ENCODE measurements at regions not wholly inside any gene's neighbourhood (a gene's known extent, or its start where the extent isn't known, plus 50 kb on each side); places are given as distances from the start of the nearest gene placed in this dataset.
A peak's percentile ranks its signal among the peaks of the same experiment; 100 is the strongest.
"Not testable (repeated sequence)": the region's sequence is repeated elsewhere in the genome, so short reads cannot be mapped to it uniquely, and the experiment has no call there.

GRCh38 chr10:78456649-78457400 is 423.2 kb downstream of the RPS24 start:
- no peak for DNase-seq (ENCODE audit: low read depth)

- peak; percentile 93 for DNase-seq (ENCODE audit: low read depth)
Measured at GRCh38 chr10:78457804-78458482, 424.3 kb downstream of the RPS24 start.

DNA sequence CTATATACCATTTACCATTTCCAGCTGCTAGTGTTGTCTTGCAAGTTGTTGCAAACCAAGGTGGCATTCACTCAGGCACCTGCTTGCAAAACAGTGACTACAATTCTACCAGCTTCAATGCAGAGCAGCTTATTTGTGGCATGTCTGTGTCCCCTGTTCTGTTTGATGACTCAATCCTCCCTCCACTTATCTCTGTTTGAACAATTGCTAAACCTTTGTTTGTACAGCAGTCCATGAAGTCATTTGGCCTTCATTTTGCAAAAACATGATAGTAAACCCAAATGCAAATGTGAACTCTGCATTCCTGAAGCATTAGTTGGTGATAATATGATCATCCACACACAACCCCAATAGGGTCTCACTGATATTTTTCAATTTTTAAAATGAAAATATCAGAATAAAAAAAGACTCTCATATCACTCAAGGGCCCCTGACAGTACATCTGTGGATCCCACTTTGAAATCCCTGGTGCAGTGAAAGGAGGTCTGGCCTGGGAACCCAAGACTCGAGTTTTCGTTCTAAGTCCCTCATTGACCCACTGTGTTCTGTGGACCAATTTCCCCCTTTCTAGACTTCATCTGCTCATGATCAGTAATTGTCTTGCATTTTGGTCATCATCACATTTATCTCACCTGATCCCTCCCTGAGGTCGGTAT is 425.4 kb downstream of the RPS24 start:
- DNase-seq (ENCODE audit: low read depth): peak; percentile 80

GRCh38 chr10:78459639-78460037 is 426.0 kb downstream of the RPS24 start:
- no peak for DNase-seq (ENCODE audit: low read depth)

DNA sequence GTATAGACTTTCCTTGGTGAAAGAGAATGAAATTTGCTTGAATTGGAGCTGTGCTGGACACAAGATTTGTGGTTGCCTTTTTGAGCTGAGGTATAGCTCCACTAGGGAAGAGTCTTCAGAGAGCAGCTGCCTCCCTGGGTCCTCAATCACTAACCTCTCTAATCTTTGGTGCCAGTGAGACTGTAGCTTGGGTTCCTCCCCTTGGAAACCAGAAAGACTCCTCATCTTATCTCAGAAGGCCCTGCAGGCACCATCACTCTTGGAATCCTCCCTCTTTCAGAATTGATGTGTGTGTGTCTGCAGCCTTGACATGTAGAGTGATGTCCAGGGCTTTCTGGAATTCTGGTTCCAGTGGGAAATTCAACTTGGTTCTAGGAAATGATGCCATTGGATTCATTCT is 426.5 kb downstream of the RPS24 start:
- no peak for DNase-seq (ENCODE audit: low read depth)

DNA sequence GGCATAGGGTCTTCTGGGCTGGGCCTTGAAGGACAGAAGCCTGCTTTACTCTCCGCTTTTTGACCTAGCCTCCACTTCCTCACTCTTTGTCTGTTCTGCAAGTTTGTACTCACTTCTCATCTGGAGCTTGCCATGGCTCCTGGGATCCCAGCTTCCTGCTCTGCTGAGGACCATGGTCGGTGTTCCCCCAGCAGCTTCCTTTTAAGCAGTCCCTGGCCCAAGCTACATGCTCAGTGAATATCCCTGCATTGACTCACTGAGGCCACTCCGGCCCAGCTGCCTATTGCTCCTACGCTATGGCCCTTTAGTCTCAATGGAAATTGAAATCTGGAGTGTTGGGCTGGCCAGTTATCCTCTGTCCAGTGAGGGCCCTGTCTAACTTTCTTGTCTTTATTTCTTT is 427.7 kb downstream of the RPS24 start:
- DNase-seq (ENCODE audit: low read depth): no peak

DNA sequence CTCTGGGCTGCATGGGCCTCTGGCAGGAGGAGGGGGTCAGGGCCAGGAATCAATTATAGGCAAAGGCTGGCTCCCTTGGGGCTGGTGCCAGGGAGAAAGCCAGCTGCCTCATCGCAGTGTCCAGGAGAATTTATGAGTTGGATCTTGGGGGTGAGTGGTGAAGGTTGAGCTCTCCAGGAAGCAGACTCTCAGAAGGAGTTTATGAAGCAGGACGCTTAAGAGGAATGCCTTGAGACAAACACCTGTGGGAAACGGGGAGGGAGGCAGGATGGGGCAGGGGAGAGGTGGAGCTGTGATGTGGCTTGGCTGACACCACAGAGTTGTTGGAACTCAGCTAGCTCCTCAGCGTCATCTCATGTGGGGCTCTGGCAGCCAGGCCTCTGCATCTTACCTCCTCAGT is 428.5 kb downstream of the RPS24 start:
- DNase-seq (ENCODE audit: low read depth): no peak

DNA sequence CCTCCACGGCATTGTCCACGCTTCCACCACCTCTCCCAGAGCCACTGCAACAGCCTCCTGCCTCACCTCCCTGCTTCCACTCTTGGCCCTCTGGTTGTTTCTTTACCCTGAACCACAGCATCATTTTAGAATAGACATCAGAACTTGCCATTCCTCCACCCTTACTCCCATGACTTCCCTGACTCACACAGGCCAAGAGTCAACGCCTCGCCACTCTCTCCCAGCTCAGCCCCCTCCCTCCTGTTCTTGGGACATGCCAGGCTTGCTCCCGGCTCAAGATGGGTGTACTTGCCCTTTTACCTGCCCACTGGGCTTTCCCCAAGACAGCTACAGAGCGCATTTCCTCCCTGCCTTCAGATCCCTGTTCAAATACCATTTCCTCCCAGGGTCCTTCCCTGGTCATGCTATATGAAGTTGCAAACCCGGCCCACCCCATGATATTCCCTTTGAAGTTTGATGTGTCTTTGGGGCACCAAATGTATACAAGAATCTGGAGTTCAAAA is 429.1 kb downstream of the RPS24 start:
- no peak for DNase-seq (ENCODE audit: low read depth)

DNA sequence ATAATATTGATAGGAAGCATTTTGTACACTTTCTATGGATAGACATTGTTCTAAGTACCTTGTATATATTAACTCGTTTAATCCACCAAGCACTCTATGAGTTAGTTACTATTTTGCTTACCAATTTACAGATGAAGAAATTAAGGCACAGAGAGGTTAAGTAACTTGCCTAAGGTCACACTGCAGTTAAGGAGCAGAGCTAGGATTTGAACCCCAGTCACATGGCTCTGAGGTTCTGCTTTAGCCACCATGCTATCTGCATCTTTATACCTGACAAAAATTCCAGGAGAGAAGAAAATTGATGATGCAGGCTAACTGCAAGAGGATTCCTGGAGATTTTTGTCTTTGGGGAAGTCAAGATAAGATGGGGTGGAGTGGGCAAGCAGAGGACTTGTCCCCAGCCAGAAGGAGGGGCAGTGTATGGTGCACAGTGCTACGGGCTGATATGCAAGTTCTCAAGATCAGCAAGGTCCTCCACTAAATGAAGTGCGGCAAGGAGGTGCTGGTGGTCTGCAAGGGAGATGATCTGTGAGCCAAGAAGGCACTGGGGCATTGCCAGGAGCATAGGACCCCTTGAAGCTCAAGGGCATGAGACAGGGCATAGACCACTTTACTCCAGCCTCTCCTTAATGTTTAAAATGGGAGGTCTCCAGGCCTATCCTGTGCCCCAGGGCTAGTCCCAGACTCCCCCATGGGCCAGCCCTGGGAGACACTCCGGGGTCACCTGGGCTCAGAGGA is 430.6 kb downstream of the RPS24 start:
- DNase-seq (ENCODE audit: low read depth): no peak

GRCh38 chr10:78464856-78465267 is 431.2 kb downstream of the RPS24 start:
- no peak for DNase-seq (ENCODE audit: low read depth)

- no peak for DNase-seq (ENCODE audit: low read depth)
Measured at GRCh38 chr10:78465431-78465830, 431.8 kb downstream of the RPS24 start.

GRCh38 chr10:78467496-78468106 is 433.9 kb downstream of the RPS24 start:
- DNase-seq (ENCODE audit: low read depth): no peak

- DNase-seq (ENCODE audit: low read depth): not testable (repeated sequence)
Measured at GRCh38 chr10:78468731-78469130, 435.1 kb downstream of the RPS24 start.

DNA sequence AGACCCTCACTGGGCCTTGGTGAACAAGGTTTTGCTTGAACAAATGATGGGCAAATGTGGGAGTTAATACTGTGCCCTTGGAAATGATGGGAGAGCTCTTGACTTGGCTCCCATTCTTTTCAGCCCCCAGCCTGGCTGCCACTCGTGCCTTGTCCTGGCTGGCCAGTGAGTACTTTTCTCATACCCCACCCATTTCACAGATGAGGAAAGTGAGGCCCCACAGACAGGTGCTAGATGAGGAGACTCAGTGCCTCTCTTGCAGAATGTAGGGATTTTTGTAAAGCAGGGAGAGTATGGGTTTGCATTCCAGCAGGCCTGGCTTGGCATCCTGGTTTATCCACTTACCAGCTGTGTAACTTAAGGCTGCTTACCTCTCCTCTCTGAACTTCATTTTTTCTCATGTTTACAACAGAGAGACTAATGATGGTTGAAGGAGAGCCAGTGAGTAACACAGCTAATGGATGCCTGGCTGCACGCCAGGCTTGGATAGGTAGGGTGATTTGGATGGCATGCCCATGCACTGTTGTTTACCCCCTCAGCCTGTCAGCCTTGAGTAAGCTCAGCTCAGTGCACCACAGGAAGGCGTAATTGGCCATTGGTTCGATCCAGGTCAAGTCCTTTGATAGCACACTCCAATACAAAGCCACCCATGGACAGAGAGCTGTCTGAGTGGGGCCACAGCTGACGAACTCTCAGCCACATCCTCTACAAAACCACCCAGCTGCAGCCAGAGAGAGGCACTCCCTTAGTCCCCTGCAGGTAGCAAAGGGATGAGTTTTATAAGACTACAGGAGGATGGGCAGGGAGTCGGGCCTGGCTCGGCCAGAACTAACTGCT is 436.8 kb downstream of the RPS24 start:
- peak; percentile 24 for DNase-seq (ENCODE audit: low read depth)

- DNase-seq (ENCODE audit: low read depth): no peak
Measured at GRCh38 chr10:78471326-78471722, 437.7 kb downstream of the RPS24 start.

DNA sequence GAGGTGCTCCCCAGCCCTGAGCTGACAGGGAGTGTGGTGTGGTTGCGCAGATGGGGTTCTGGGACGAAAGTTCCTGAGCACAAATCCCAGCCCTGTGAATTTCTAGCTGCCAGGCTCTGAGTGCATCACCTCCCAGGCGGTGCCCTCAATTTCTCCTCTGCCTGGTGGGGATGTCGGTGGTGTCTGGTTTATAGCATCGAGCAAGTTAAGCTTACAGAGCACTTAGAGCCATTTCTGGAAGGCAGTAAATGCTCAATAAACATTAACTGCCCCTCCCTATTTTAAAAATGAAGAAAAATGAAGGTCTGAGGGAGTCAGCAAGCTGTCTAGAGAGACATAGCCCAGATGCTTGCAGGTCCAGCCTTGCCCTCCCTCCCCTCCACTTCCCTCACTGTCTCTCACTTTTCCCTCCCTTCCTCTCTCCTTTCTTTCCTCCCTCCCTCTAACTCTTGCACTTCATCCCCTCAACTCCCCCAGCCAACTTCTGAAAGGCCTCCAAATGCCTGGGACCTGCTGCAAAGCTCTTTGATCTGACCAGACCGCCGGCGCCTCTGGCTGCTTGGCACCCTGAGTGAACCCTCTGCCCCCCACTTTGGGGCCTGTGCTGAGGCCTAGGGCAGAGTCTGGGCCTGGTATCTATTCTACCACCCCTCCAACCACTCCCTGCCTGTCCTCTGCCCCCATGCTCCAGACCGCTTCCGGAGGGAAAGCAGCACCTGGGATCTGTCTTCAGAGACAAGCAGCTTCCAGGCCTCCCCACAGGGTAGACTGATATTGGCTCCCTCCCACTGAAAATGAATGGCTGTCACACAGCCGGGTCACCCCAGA is 438.3 kb downstream of the RPS24 start:
- DNase-seq (ENCODE audit: low read depth): no peak

DNA sequence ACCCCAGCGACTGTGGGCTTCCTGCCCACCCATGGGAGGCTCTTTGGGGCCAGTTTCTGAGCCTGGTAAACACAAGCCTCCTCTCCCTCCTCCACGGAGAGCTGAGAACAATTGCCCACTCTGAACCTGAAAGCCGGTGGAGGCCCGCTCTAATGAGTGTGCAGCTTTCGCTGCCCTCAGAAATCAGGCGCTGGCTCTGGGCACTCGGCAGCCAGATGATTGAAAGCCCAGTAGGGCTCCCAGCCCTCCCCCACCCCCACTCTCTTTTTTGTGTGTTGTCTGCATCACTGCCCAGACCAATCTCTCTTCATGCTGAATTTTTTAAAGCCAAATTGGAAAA is 438.9 kb downstream of the RPS24 start:
- no peak for DNase-seq (ENCODE audit: low read depth)

- no peak for DNase-seq (ENCODE audit: low read depth)
Measured at GRCh38 chr10:78473006-78473405, 439.3 kb downstream of the RPS24 start.

DNA sequence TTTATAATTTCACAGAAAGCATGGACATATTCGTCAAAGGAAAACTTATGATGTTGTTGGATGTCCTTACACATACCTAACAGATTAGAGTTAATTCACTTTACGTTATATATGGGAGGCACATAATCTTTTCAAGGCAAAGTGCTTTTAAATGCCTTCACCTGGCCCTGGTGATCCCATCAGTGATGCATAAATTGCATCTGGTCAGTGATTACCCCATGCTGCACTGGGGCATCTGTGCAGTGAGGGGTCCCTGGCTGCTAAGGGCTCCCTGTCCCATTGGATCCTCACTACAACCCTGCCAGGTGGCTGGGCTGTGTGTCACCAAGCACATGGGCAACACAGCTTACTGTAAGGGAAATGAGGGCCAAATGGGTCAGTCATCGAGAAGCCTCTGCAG is 441.1 kb downstream of the RPS24 start:
- no peak for DNase-seq (ENCODE audit: low read depth)

DNA sequence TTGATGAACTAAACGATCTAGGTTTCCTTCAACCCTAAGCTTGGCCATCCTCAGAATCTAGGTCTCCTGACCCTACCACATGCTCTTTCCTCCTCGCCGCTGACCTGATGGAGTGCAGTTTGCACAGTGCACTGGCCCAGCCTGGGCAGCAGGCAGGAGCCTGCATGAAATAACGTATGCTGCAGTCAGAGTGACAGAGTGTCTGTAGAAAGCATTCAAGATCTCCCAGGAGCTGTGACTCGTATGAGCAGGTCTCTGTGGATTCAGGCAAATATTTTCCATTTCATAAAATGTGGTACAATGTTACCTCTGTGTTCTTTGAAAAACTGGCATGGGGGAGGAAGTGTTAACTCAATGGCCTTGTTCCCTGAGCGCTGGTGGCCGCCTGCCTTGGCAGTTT is 441.8 kb downstream of the RPS24 start:
- DNase-seq (ENCODE audit: low read depth): no peak
